Inferior parietal cortex (tissue), 1 donor: ENCODE measurements at regions not wholly inside any gene's neighbourhood (a gene's known extent, or its start where the extent isn't known, plus 50 kb on each side); places are given as distances from the start of the nearest gene placed in this dataset.

Experiments used
- DNase-seq: peaks from one replicate; pipeline ENCODE4 v3.0.0-alpha.2; 2016; ENCODE audit errors: extremely low spot score

DNA sequence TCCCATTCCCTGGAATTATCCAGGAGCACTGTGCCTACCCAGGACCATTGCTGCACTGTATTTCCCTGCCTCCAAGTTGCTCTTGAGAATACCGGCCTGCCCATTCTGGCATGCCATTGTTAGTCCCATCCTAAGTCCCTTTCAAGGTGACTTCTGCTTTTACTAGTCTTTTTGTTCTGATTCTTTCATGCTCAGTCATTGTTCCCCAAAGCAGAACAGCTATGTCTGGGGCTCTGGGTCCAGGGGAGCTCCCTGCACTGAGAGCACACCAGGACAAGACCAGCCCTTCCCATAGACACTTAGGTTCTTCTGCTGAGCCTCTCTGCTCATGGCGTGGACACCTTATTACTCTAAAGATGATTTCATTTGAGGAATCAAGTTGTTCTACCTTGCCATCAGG lies 388.9 kb upstream of the KLF4 start:
- no peak for DNase-seq

GRCh38 chr9:107875571-107875980 lies 386.0 kb upstream of the KLF4 start:
- no peak for DNase-seq

DNA sequence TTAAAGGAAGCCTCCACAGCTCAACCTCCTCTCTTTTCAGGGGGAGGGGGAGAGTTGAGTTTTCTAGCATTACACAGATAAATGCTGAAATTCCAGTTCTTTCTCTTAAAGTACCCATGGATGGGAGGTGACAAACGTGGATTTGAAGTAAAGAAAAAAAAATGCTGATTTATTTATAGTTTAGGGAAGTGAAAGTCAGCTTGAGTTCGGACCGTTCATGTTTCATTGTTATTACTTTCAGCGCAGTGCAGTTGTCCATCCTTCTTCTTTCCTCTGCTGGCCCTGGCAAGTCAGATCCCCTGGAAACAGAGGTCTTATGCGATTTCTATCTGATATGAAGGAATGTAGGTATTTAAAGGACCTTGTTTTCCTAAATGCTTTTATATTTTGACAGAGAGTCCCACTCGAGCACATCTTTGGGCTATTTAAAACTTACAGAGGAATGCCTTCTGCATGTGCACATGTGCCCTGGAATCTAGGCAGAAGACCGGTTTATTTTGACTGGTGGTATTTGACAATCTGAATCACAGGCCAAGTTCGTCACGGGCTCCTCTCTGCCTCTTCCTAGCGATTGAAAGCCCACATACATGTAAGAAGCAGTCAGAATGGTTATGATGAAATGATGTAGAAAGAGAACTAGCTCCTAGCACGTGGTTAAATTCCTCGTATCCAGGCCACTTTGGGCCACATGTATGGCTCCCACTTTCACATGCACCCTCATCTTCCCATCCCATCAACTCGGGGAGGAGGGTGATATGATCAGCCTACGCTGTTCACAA lies 385.2 kb upstream of the KLF4 start:
- no peak for DNase-seq

DNA sequence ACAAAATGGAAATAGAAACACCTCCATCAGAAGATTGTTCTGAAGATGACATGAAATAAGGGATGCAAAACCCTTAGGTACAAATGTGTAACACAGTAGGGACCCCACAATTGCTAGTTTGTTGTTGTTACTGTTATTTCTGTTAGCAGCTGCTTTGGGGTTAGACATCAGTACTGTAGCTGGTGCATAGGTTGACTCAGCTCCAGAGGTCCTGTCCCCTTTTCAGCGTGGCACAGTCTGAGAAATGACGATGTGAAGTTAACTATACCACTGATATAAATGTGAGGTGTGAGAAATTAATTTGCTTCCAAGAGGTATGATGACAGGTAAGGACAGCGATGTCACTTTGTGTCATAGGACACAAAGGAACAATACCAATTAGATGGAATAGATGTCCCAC lies 384.6 kb upstream of the KLF4 start:
- DNase-seq: no peak

DNA sequence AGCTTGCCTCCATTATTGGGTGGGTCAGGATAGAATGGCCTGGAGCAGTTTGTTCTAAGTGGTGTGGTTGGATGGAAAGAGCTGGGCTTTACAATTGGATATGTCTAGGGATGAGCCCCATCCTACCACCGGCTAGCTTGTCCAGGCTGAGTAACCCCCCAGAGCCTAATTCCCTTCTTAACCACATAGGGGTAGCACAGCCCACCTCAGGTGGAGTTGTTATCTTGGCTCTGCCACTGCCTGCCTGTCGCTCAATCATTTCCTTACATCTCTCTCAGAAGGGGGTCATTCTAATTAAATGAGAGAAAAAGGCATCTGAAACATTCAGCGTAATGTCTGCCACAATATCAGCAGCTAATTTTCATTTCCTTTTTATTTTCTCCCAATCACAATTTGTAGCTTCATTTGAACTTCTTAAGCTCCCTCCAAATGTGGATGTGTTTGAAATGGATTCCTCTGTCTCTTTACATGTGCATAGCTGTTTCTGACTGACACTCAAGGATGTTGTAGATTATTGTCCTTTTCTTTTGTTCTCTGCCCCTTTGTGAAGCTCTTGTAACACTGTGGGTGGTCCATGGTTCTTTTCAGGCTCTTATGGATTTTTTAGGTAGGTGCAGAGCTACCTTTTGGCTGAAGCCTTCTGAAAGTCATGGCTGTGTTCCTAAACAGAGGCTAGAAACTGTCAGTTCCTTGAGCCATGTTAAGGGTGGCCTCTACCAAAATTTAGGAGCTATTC lies 383.1 kb upstream of the KLF4 start:
- no peak for DNase-seq

DNA sequence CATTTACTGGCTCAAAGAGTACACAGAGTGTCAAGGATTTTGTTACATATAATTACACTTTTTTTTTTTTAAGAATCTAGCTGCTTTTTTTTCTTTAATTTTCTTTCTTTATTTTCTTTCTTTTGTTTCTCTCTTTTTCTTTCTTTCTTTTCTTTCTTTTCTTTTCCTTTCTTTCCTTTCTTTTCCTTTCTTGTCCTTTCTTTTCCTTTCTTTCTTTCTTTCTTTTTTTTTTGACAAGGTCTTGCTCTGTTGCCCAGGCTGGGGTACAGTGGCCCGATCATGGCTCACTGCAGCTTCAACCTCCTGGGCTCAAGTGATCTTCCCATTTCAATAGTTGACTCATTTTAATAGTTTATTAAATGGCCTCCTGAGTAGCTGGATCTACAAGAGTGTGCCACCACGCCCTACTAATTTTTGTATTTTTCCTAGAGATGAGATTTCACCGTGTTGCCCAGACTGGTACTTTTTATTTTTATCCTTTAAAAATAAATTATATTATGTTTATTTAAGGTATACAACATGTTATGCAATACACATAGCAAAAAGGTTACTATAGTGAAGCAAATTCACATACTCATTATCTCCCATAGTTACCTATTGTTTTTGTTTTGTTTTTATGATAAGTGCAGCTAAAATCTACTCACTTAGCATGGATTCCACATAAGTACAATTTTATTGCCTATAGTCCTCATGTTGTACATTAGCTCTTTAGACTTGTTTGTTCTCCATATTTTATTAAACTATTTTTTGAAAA lies 381.5 kb upstream of the KLF4 start:
- DNase-seq: no peak

DNA sequence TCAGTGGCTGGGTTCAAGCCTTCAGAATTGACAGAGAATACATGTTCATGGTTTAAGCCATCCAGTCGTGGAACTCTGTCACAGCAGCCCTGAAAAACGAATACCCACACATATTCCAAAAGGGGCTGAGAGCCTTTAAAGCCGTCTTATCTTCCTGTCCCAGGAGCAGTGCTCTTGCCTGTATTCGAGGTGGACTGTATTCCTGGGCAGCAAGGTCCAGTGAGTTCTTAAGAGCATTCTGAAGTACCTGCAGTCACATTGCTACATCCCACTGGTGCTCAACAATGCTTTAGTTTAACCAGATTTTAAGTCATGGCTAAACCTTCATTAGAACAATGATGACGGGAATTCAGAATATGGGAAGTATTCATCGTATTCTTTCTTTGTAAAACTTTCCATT lies 380.7 kb upstream of the KLF4 start:
- no peak for DNase-seq

DNA sequence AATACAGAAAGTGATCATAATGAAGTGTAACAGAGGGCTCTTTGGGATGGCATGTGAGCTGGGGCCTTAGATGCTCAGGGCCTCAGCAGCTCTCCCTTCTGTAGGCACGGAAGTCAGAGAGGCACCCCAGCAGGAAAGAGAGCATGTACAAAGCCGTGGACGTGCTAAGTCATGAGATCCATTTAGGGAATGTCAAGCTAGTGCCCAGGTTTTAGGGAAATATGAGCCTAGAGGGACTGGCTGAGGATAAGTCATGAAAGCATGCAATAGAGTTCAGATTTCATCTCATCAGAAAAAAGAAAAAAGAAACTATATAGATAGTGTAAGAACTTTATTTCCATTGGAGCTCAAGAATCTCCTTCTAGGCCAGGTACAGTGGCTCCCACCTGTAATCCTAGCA lies 379.5 kb upstream of the KLF4 start:
- DNase-seq: no peak

DNA sequence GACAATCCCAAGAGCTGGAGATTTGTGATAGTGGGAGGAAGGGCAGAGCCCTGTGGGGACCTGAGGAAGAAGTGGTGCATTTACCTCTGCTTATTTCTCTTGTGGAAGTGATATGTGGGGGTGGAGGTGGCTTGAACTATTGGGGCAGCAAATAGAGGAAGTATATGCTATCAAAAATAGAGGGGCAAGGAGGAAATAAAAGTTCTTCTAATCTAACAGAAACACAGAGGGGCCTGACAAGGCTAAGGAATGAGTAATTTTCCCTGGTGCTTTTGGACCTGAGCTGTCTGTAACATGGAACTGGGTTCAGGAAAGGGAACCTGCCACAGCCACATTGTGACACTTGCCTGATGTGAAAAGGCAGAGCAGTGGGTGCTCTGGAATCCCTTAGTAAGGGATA lies 378.6 kb upstream of the KLF4 start:
- no peak for DNase-seq

GRCh38 chr9:107867738-107868137 lies 378.2 kb upstream of the KLF4 start:
- DNase-seq: no peak

- DNase-seq: no peak
Observed at GRCh38 chr9:107866711-107867311, 377.2 kb upstream of the KLF4 start.

DNA sequence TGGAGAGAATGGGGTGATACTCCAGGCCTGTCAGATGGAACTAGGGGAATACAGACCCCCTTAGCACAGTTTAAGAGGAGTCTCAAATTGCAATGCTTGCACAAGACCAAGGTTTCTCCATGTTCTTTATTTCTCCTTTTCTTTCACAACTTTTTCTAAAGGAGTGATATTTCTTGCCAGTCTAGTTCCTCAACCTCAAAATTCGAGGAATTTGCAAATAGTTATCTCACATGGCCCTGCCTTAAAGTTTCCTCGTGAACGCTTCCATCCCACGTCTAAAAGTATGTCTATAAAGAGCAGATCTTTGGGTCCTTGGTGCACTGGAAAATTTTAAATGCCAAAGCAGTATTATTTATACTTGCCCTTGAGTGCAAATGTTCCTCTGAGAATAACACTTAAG lies 373.8 kb upstream of the KLF4 start:
- DNase-seq: no peak

GRCh38 chr9:107862881-107863280 lies 373.3 kb upstream of the KLF4 start:
- DNase-seq: no peak

GRCh38 chr9:107862323-107862722 lies 372.8 kb upstream of the KLF4 start:
- DNase-seq: no peak

DNA sequence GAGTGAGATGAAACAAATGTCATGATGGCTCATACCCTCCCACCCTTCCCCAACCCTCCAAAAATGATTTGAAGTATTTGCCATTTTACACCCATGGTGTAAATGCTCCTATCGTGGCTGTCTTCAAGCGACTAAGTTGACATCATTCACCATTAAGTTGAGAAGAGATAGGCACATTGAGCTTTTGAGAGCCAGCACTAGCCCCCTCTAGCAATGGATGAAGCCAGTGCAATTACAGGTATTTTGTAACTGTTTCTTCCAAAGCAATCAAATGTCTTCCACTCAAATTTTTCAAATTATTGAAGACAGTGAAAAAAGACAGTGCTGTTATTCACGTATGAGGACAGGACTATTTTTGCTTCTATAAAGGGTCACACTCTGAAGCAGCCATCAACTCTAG lies 371.5 kb upstream of the KLF4 start:
- DNase-seq: no peak

GRCh38 chr9:107858260-107858659 lies 368.7 kb upstream of the KLF4 start:
- no peak for DNase-seq

DNA sequence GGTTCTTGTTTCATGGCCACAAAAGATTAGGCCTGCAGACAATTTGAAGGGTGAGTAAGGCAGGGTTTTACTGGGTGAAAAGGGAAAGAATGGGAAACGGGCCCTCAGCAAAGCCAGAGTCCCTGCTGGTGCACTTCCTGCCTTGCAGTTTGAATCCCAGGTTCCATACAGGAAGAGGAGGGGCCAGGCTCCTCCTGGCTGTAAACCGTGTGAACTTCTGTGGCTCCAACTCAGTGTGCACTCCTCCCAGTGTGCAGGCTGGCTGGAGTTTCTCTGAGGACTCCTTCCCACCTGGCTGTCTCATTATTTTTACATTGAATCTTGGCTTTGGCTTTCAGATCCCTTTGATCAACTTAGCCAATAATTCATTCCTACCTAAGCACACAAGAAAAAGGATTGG lies 367.1 kb upstream of the KLF4 start:
- DNase-seq: no peak

DNA sequence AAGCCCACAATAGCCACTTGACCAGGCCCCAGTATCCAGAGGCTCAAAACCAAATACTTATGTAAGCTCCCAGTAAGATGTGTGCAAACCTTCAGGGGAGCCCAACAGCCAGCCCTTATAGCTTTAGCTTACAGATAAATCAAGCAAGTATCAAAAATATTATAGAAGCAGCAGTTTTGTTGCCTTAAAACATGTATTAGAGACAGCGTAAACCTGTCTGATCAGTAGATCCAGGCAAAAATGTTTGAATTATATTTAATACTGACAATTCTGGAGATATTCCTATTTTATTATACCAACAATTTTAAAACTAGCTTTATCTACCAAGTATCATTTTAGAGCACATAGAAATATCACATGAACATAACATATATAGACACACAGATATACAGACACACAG lies 365.6 kb upstream of the KLF4 start:
- no peak for DNase-seq

DNA sequence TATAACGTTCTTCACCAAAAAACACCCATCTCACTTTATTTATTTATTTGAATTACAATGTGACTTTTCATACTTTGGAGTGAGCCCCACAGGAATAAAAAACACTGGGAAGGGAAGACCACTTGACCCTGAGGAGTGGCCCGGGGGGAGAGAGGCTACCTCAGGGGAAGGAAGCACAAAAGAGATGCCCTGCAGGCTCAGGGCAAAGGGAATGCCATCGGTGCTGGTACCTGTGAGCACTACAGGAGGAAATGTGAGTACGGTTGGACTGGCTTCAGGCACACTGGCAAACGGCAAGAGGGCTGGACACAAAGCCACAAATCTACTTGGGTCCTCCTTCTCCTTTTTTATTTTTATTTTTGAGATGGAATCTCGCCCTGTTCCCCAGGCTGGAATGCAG lies 363.9 kb upstream of the KLF4 start:
- DNase-seq: no peak

DNA sequence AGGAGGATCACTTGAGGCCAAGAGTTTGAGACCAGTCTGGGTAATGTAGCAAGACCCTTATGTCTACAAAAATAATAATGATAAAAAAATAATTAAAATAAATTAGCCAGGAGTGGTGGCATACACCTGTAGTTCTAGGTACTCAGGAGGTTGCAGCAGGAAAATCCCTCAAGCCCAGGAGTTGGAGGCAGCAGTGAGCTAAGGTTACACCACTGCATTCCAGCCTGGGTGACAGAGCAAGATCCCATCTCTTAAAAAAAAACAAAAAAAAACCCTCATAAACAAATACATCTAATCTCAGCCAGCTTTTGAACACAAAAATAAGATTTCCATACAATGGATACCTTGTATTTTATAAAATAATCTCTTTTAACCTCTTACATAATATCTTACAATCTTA lies 363.3 kb upstream of the KLF4 start:
- no peak for DNase-seq

GRCh38 chr9:107850653-107851052 lies 361.1 kb upstream of the KLF4 start:
- no peak for DNase-seq
